Stimulated activated CD8-positive, alpha-beta memory T cell treated with anti-CD3 and anti-CD28 coated beads, Interleukin-7, amount 100 ng/mL, for 48 hours (primary cell): ENCODE measurements at regions not wholly inside any gene's neighbourhood (a gene's known extent, or its start where the extent isn't known, plus 50 kb on each side); places are given as distances from the start of the nearest gene placed in this dataset.

Source experiments
- DNase-seq, 2 donors: peaks; one replicate each; pipeline ENCODE4 v3.0.0-alpha.2; 2020; ENCODE audit warnings: low read depth in 1 of 2; ENCODE audit errors: extremely low read depth in 1 of 2

DNA sequence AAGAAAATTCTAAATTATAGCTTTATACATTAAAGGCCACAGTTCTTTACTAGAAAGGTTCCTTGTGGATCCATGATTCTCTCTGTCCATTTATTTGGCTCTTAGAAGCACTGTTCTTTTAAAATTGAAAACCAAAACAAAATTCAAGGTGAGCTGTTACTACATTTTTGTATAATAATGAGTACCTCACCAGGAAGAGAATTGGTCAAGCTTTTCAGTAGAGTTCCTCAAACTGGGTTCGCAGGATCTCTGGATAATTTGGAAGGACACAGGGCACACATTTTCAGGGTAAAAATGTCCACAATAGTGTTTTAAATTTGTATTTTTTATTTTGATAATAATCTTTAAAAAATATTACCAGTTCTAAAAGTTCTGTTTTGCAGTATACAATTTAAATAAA, 93.0 kb downstream of the PPP1R3A start:
- no peak for DNase-seq

DNA sequence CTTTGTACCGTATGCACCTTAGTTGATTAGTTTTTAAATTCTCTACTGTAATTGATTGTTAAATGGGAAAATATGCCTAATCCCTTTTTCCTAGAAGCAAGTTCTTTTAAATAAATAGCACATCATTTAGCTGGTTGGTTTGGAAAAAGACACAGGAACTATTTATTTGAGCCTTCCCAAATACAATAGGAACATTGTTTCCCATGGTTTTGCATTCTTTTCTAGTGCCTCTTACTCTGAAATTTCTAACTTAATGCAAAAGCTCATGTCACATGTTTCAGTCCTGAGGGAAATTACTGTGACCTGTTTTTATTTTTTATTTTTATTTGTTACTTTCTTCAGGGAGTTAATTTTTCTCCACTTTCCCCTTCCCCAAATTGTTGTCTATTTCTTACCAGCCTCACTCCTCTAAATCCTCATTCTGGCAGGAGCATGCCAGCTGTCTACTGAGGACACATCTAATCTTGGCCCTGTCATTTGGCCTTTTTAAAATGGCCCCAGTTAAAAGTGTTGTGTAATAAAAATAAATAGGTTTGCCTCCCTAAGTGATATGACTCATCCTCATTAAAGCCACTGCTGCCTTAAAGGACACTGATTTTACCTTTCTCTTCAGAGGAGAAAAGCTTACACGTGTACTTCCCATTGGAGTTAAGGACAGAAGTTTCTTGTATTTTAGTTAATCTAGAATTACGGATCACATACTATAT, 94.5 kb downstream of the PPP1R3A start:
- DNase-seq = no peak

- no peak for DNase-seq
These were observed 99.3 kb downstream of the PPP1R3A start for GRCh38 chr7:113819474-113819873.

DNA sequence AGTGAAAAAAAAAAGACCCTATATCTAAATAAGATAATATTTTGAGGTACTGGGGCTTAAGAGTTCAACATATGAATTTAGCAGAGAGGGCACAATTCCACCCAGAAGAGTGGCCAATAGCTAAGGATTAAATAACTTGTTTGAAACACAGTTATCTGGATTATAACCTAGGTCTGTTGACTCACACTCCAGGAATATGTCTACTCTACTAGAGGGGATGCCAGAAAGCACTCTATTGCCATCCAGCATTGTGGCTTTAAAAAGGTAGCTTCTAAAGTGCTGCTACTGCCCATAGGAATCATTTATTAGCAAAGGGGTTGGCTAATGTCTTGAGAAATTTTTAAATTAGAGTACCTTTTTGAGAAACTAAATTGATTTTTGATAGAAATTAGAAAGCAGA, 102.2 kb downstream of the PPP1R3A start:
- no peak for DNase-seq

DNA sequence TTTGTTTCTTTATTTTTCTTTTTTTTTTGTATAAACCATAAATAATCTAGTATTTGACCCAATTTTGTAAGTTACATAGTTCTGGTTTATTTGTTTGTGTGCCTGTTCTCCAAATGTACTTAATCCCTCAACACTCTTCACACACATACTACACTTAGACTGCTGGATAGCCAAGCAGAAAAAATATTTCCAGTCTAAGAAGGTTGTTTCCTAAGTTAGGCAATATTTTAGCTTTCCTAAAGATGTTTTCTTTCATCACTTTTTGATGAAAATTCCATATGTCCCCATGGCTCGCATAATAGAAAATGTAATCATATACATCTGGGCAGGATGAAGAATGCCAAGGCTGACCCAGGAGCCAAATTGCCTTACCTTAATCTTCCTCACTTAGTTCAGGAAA, 105.3 kb downstream of the PPP1R3A start:
- DNase-seq = no peak

GRCh38 chr7:113812591-113813255, 106.1 kb downstream of the PPP1R3A start:
- DNase-seq = no peak

GRCh38 chr7:113810080-113810744, 108.6 kb downstream of the PPP1R3A start:
- no peak for DNase-seq

GRCh38 chr7:113809581-113809980, 109.2 kb downstream of the PPP1R3A start:
- no peak for DNase-seq

- DNase-seq = no peak
These were observed 112.0 kb downstream of the PPP1R3A start for GRCh38 chr7:113806633-113807327.

- DNase-seq = no peak
These were observed 112.8 kb downstream of the PPP1R3A start for GRCh38 chr7:113805976-113806375.

DNA sequence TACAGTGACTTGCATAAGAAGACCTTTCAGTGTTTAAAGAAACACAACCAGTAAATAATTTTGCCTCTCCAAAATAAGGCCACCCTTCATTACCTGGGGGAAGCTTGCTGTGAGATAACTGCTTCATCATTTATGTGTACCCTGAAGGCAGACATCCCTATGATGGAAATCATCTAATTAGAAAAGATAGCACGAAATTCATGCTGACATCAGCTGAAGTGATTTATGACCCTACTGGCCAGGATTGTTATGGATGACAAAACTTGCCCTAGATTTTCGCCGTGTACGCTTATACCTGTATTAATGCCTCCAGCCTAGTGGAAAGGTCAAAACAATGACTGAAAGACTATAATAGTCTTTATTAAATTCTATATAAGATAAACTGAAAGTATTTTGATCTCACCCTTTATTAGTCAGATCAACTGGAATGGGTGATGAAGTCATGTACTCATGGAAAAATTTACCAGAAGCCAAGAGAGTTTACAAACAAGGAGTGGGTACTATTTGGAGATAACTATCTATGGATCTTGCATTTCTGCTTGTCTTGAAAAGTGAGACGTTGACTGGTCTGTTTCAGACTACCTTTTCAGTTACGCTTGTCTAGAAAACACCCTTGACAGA, 114.2 kb downstream of the PPP1R3A start:
- no peak for DNase-seq

GRCh38 chr7:113801751-113802150, 117.1 kb downstream of the PPP1R3A start:
- DNase-seq = no peak

- DNase-seq = no peak
These were observed 118.0 kb downstream of the PPP1R3A start for GRCh38 chr7:113800826-113801225.

DNA sequence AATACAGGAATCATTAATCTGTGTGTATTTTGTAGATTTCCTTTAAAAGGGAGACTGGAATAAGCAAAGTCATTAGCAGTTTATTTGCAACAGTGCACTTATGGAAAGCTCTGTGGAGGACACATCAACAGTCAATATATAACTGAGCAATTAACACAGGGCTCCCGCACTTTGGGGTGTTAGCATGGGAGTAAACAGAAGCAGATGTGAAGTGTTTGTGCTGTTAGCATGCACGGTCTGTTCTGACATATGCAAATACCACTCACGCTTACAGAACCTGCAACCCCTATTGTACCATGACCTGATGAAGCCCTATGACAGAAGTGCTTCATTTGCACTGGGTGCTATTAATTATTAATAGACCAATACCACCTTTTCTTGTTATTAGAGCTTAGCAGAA, 118.9 kb downstream of the PPP1R3A start:
- DNase-seq = no peak

DNA sequence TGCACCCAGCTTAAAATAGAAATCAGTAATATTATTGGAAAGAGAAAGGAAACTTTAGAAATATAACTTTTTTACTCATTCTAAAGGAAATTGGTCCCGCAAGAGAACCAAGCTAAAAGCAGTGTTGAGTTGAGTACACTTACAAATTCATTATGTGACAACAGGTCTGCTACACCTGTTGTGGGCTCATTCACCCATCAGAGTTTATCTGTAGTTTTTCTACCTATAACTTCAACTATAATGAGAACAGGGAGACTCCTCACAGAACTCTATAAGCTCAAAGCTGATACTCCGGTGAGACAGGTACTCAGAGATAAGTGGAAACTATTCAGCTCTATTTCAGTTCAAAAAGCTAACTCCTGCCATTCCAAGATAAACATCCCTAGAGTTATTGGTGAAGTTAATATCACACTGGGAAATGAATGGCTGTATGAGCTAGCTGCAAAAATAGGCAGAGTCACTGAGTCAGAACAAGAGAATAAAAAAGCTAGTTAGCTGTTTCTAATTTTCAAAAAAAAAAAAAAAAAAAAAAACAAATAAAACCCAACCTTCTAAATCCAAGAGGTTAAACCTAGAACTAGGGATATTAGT, 121.3 kb downstream of the PPP1R3A start:
- no peak for DNase-seq

- DNase-seq = no peak
These were observed 122.3 kb downstream of the PPP1R3A start for GRCh38 chr7:113796557-113796956.

- DNase-seq = no peak
These were observed 124.2 kb downstream of the PPP1R3A start for GRCh38 chr7:113794573-113794972.

- DNase-seq = no peak
These were observed 125.6 kb downstream of the PPP1R3A start for GRCh38 chr7:113793171-113793570.

GRCh38 chr7:113790025-113790424, 128.8 kb downstream of the PPP1R3A start:
- DNase-seq = no peak

DNA sequence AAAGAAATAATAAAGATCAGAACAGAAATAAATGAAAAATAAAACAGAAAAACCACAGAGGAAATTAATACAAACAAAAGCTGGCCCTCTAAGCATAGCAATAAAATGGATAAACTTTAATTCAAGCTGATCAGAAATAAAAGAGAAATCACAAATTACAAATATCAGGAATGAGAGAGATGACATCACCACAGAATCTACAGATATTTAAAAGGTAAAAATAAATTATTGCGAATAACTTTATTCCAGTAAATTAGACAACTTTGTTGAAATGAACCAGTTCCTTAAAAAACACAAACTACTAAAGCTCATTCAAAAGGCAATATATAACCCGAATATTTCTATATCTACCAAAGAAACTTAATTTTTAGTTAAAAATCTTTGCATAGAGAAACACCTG, 131.7 kb downstream of the PPP1R3A start:
- DNase-seq = no peak

DNA sequence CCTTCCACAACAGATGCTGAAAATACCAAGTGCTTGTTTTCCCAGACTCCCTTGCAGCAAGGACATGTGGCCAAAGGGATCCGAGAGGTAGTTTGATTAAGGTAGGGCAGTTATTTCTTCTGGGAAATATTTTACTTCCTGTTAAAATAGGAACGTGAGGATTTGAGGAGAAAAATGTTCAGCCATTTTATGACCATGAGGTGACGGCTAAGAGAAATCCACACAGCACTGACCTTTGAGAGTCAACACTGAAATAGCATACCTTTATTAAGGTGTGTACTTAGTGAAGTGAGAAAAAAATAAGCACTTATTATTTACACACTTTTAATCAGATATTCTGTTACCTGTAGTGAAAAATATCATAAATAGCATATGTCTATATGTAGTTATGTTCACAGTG, 133.9 kb downstream of the PPP1R3A start:
- no peak for DNase-seq
